ENCODE measurements at regions not wholly inside any gene's neighbourhood (a gene's known extent, or its start where the extent isn't known, plus 50 kb on each side); places are given as distances from the start of the nearest gene placed in this dataset.
"Not testable (repeated sequence)": the region's sequence is repeated elsewhere in the genome, so short reads cannot be mapped to it uniquely, and the experiment has no call there.

GRCh38 chr21:14739590-14739989 lies 193.5 kb upstream of the SAMSN1 start (continued):
- TF ChIP-seq ZNF280D (tag by site-specific recombination; IDR thresholded peaks at IDR 0.05) (no peak), KLF8 (tag by site-specific recombination; IDR thresholded peaks at IDR 0.05) (no peak), SP7 (tag by site-specific recombination; IDR thresholded peaks at IDR 0.05) (no peak)

- H3K4me1 ChIP-seq (ENCODE audit: control insufficient read depth, insufficient read depth, low read length); H3K36me3 ChIP-seq (ENCODE audit: control insufficient read depth in 2 of 2, insufficient read depth in 1 of 2, low read length in 2 of 2); H3K9me3 ChIP-seq (ENCODE audit: control insufficient read depth, insufficient read depth, low read depth, low read length); H3K4me3 ChIP-seq (ENCODE audit: low read depth, low read length); POLR2A ChIA-PET; H3K27ac ChIP-seq (ENCODE audit: extremely low read depth, low read depth, low read length): not testable (repeated sequence)
- CTCF ChIA-PET, result interaction anchor here (0.6 to 1.7 kb wide), 20 partner anchors 10 to 744 kb away, joined by 3 to 22 read pairs (median 3); no protein-coding TSS in a partner anchor
Measured at GRCh38 chr21:14738576-14738975, 192.5 kb upstream of the SAMSN1 start.

DNA sequence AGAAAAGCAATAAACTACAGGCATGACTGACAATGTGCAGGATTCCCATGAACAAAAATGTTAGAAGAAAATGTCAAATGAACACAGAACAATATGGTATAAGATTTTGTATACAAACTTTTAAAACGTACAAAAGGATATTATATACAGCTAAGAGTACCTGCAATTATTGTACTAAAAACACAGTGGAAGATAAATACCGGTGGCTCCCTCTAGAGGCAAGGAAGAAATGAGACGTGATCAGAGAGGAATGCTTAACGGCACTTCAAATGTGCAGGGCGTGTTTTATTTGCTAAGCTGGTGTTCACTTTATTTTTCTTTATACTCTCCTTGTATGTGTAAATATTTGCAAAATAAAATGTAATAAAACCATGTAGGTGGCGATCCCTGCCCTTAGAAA lies 191.8 kb upstream of the SAMSN1 start:
- H3K27ac ChIP-seq (ENCODE audit: extremely low read depth, low read depth, low read length), result no peak overlapping the region
- no peak overlapping the region for H3K4me3 ChIP-seq (ENCODE audit: low read depth, low read length)
- ChIA-PET CTCF (interaction anchor here (0.6 to 1.7 kb wide), 29 partner anchors 9 to 1046 kb away, joined by 3 to 22 read pairs (median 3); no protein-coding TSS in a partner anchor), POLR2A (no interaction called here)
- no peaks in the 10 kb centered on the region for H3K9me3 ChIP-seq (ENCODE audit: control insufficient read depth, insufficient read depth, low read depth, low read length)
- no peaks in the 10 kb centered on the region for H3K36me3 ChIP-seq (ENCODE audit: control insufficient read depth in 2 of 2, insufficient read depth in 1 of 2, low read length in 2 of 2)
- TF ChIP-seq, protein P1, sequence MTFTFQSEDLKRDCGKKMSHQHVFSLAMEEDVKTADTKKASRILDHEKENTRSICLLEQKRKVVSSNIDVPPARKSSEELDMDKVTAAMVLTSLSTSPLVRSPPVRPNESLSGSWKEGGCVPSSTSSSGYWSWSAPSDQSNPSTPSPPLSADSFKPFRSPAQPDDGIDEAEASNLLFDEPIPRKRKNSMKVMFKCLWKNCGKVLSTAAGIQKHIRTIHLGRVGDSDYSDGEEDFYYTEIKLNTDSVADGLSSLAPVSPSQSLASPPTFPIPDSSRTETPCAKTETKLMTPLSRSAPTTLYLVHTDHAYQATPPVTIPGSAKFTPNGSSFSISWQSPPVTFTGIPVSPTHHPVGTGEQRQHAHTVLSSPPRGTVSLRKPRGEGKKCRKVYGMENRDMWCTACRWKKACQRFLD (tag by site-specific recombination; IDR thresholded peaks at IDR 0.05), result no peak
- TF ChIP-seq RBAK (tag by site-specific recombination; IDR thresholded peaks at IDR 0.05), result no peak
- TF ChIP-seq ZNF654 (tag by site-specific recombination; IDR thresholded peaks at IDR 0.05; ENCODE audit: low read depth), result peak; percentile 17; the same call in 1 of the 2 replicates
- no peak for TF ChIP-seq ZNF223 (tag by site-specific recombination; IDR thresholded peaks at IDR 0.05)
- no peaks in the 10 kb centered on the region for H3K4me1 ChIP-seq (ENCODE audit: control insufficient read depth, insufficient read depth, low read length)

GRCh38 chr21:14737284-14737691 lies 191.2 kb upstream of the SAMSN1 start:
- POLR2A ChIA-PET, result no interaction called here
- H3K9me3 ChIP-seq (ENCODE audit: control insufficient read depth, insufficient read depth, low read depth, low read length), result no peaks in the 10 kb centered on the region
- H3K27ac ChIP-seq (ENCODE audit: extremely low read depth, low read depth, low read length), result no peak overlapping the region
- no peaks in the 10 kb centered on the region for H3K4me1 ChIP-seq (ENCODE audit: control insufficient read depth, insufficient read depth, low read length)
- no peak for TF ChIP-seq SCRT2 (tag by site-specific recombination; IDR thresholded peaks at IDR 0.05)
- no peak for TF ChIP-seq MYNN (tag by site-specific recombination; IDR thresholded peaks at IDR 0.05; ENCODE audit: borderline replicate concordance)
- no peaks in the 10 kb centered on the region for H3K36me3 ChIP-seq (ENCODE audit: control insufficient read depth in 2 of 2, insufficient read depth in 1 of 2, low read length in 2 of 2)
- H3K4me3 ChIP-seq (ENCODE audit: low read depth, low read length), result no peak overlapping the region
- CTCF ChIA-PET, result interaction anchor here (0.6 to 1.7 kb wide), 23 partner anchors 9 to 1047 kb away, joined by 3 to 22 read pairs (median 3); no protein-coding TSS in a partner anchor

GRCh38 chr21:14736672-14737071 lies 190.6 kb upstream of the SAMSN1 start:
- H3K36me3 ChIP-seq (ENCODE audit: control insufficient read depth in 2 of 2, insufficient read depth in 1 of 2, low read length in 2 of 2), result no peaks in the 10 kb centered on the region
- H3K4me1 ChIP-seq (ENCODE audit: control insufficient read depth, insufficient read depth, low read length), result no peaks in the 10 kb centered on the region
- H3K4me3 ChIP-seq (ENCODE audit: low read depth, low read length), result no peak overlapping the region
- H3K9me3 ChIP-seq (ENCODE audit: control insufficient read depth, insufficient read depth, low read depth, low read length), result no peaks in the 10 kb centered on the region
- ChIA-PET POLR2A (no interaction called here), CTCF (interaction anchor here (0.7 to 1.7 kb wide), 6 partner anchors 8 to 340 kb away, joined by 3 to 4 read pairs (median 4); no protein-coding TSS in a partner anchor)
- H3K27ac ChIP-seq (ENCODE audit: extremely low read depth, low read depth, low read length), result no peak overlapping the region
- TF ChIP-seq, protein P2, sequence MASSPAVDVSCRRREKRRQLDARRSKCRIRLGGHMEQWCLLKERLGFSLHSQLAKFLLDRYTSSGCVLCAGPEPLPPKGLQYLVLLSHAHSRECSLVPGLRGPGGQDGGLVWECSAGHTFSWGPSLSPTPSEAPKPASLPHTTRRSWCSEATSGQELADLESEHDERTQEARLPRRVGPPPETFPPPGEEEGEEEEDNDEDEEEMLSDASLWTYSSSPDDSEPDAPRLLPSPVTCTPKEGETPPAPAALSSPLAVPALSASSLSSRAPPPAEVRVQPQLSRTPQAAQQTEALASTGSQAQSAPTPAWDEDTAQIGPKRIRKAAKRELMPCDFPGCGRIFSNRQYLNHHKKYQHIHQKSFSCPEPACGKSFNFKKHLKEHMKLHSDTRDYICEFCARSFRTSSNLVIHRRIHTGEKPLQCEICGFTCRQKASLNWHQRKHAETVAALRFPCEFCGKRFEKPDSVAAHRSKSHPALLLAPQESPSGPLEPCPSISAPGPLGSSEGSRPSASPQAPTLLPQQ (tag by site-specific recombination; IDR thresholded peaks at IDR 0.05), result no peak
- TF ChIP-seq ZNF280D (tag by site-specific recombination; IDR thresholded peaks at IDR 0.05) (no peak), ZBTB7A (tag by site-specific recombination; IDR thresholded peaks at IDR 0.05; ENCODE audit: low read depth) (no peak), ZNF837 (tag by site-specific recombination; IDR thresholded peaks at IDR 0.05) (no peak), ZNF174 (tag by site-specific recombination; IDR thresholded peaks at IDR 0.05) (no peak), ZNF768 (tag by site-specific recombination; IDR thresholded peaks at IDR 0.05) (no peak), ELK4 (IDR thresholded peaks at IDR 0.05; ENCODE audit: borderline replicate concordance, low read depth, low read length) (no peak), ZNF596 (tag by site-specific recombination; IDR thresholded peaks at IDR 0.05) (no peak)
